Panc1 (cell line): ENCODE measurements at regions not wholly inside any gene's neighbourhood (a gene's known extent, or its start where the extent isn't known, plus 50 kb on each side); places are given as distances from the start of the nearest gene placed in this dataset.

Experiments
- POLR2AphosphoS5 ChIP-seq: IDR thresholded peaks from 2 replicates; pipeline ENCODE4 v1.6.1; 2012; ENCODE audit warnings: mild to moderate bottlenecking, low read depth, low read length, moderate library complexity
- REST ChIP-seq, 2 experiments: IDR thresholded peaks; 2 replicates each; pipeline ENCODE4 v1.6.1; 2011 to 2012; ENCODE audit warnings: low read depth in 2 of 2, control low read depth in 1 of 2, low read length in 1 of 2, mild to moderate bottlenecking in 1 of 2, moderate library complexity in 1 of 2; ENCODE audit not compliant: insufficient read depth in 1 of 2
- SIN3A ChIP-seq: IDR thresholded peaks from 2 replicates; pipeline ENCODE4 v1.6.1; 2012; ENCODE audit warnings: low read depth, mild to moderate bottlenecking, low read length, moderate library complexity, borderline replicate concordance; ENCODE audit not compliant: insufficient read depth
- TCF7L2 ChIP-seq: IDR thresholded peaks from 2 replicates; pipeline ENCODE4 v1.6.1; 2011; ENCODE audit warnings: mild to moderate bottlenecking, low read depth, low read length, inconsistent platforms
- TF ChIP-seq, protein P1 (sequence below): fragments of 450-650 bp; IDR thresholded peaks from 2 replicates; pipeline ENCODE4 v1.5.1; 2017; ENCODE audit warnings: mild to moderate bottlenecking

- TF ChIP-seq, protein P1, sequence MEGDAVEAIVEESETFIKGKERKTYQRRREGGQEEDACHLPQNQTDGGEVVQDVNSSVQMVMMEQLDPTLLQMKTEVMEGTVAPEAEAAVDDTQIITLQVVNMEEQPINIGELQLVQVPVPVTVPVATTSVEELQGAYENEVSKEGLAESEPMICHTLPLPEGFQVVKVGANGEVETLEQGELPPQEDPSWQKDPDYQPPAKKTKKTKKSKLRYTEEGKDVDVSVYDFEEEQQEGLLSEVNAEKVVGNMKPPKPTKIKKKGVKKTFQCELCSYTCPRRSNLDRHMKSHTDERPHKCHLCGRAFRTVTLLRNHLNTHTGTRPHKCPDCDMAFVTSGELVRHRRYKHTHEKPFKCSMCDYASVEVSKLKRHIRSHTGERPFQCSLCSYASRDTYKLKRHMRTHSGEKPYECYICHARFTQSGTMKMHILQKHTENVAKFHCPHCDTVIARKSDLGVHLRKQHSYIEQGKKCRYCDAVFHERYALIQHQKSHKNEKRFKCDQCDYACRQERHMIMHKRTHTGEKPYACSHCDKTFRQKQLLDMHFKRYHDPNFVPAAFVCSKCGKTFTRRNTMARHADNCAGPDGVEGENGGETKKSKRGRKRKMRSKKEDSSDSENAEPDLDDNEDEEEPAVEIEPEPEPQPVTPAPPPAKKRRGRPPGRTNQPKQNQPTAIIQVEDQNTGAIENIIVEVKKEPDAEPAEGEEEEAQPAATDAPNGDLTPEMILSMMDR, result no peak
- TF ChIP-seq TCF7L2 (no peak), SIN3A (no peak), REST (IDR thresholded peaks at IDR 0.05; ENCODE audit: insufficient read depth in 1 of 2, low read depth in 2 of 2, low read length in 1 of 2) (no peak), POLR2AphosphoS5 (no peak)
Measured at GRCh38 chr6:48199499-48199898, 88.5 kb upstream of the PTCHD4 start.
